C4-2B (cell line): ENCODE measurements at regions not wholly inside any gene's neighbourhood (a gene's known extent, or its start where the extent isn't known, plus 50 kb on each side); places are given as distances from the start of the nearest gene placed in this dataset.
A peak's percentile ranks its signal among the peaks of the same experiment; 100 is the strongest.
"Not testable (repeated sequence)": the region's sequence is repeated elsewhere in the genome, so short reads cannot be mapped to it uniquely, and the experiment has no call there.

Experiments
- H3K27ac ChIP-seq: fragments of 450-650 bp; 2 replicates; pipeline ENCODE4 v1.5.1; 2017
- TF ChIP-seq, protein P1 (sequence below): fragments of 450-650 bp; conservative IDR thresholded peaks from 2 replicates; pipeline ENCODE4 v1.5.1; 2017; ENCODE audit warnings: mild to moderate bottlenecking

DNA sequence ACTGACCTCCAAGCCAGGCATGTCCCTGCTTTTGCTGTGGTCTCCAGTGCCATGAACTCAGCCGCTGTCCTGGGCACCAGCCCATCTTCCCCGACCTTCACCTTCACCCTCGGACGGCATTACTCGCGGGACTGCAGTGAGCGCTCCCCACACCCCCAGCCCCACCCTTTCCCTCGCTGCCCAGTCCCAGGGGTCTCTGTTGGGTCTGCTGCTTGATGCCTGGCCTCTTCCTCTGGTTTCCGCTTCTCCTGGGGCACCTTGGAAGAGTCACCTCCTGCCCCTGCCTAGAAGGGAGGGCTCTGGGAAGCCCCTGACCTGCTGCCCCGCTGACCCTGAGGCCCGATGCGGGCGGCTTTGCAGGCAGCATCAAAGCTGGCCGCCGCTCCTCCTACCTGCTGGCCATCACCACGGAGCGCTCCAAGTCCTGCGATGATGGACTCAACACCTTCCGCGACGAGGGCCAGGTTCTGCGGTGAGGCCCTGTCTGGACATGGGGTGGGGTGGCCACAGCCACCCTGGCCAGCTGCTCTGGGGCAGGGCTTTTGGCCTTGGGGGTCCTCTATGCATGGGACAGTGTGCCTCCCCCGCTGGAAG is 102.3 kb downstream of the ZNF267 start:
- H3K27ac ChIP-seq, result not testable (repeated sequence)

- H3K27ac ChIP-seq, result not testable (repeated sequence)
These were observed 104.9 kb downstream of the ZNF267 start for GRCh38 chr16:31978463-31978862.

DNA sequence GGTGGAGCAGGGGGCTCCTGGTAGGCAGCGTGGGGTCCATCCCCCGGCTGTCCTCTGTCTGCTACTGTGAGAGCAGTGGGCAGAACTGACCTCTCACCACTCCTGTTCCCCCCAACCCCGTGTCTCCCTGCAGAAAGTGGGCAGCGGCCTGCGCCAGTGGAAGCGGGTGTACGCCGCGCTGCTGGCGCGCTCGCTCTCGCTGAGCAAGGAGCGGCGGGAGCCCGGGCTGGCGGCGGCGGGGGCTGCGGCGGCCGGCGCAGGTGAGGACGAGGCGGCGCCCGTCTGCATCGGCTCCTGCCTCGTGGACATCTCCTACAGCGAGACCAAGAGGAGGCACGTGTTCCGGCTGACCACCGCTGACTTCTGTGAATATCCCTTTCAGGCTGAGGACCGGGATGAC is 108.1 kb downstream of the ZNF267 start:
- H3K27ac ChIP-seq, result not testable (repeated sequence)

DNA sequence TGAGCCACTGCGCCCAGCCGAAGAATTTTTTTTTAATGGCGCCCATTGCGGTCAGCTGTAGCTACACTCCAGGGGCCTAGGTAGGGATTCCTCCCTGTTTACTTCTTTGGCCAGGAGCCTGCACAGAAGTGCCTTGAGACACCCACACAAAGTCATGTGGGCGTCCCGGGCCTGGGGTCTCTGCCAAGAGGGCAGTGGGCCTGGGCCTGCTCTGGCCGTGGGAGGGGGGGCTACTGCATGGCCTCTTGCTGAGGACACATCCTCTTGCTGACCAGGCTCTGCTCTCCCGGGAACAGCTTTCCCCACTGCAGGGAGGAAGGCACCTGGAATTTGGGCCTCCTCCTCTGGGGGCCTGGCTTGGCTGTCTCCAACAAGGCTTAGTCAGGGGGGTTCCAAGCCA is 109.4 kb downstream of the ZNF267 start:
- not testable (repeated sequence) for H3K27ac ChIP-seq

DNA sequence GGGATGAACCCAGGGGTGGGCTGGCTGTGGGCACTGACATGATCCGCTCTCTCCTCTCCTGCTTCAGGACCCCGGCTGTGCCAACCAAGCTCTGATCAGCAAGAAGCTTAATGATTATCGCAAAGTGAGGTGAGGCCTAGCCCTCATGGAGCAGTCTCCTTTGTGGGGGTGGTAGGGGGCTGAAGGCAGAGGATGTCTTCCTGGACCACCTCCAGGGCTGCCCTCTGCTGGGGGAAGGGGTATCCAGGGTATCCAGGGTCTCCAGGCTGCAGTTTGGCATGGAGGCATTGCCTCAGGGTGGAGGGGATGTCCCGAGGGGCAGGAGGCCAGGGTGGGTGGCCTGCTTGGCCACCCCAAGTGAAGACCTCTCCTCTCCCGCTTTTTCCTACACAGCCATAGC is 110.1 kb downstream of the ZNF267 start:
- not testable (repeated sequence) for H3K27ac ChIP-seq

DNA sequence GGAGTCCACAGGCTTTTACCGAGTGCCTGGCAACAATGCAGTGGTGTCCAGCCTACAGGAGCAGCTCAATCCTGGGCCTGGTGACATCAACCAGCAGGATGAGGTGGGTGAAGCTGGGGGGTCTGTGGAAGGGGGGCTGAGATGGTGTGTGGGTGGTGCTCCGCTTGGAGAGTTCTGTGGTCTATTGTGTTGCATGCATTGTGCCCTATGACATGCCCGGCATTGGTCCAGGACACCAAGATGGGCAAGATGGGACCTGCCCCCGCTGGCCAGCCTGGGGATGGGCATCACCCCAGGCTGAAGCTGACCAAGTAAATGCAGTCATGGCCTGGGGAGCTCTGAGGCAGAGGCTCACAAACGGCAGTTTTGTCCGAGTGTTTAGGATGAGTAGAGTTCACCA is 113.3 kb downstream of the ZNF267 start:
- not testable (repeated sequence) for H3K27ac ChIP-seq

DNA sequence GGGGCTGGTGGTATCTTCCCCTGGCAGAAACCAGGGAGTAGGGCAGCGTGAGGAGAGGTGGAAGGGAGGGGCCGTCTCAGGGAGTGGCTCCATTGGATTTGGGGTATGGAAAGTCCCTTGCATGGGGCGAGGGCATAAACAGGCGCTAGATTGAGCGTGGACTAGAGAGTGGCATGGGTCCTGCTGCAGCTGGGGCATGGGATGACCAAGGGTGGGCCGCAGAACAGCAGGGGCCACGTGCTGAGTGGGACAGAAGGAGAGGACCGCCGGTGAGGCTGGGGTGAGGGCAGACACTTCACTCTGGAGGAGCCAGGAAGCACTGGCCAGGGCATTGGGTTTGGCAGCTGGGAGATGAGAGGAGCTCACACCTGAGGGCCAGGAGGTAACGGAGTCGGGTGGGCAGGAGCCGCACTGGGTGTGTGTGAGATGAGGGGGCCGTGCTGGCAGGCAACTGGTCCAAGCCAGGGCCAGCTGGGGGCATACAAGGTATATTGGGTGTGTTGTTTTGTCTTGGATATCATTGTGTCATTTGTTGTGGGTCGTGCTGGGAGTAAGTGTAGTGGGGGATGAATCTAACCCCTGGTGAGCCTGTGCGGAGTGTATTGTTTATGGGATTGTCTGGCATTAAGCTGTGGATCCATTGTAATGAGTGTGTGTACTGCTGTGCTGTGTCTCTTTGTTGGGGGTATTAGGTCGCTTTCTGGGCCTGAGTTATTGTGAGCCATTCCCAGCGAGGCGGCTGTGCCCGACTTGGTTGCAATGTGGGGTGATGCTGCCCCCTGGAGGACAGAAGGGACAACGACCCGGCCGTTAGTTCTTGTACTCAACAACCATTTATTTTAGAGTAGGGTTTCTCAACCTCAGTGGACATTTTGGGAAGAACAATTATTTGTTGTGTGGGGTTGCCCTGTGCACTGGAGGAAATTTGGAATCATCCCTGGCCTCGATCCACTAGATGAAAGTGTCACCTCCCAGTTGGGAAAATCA is 115.3 kb downstream of the ZNF267 start:
- not testable (repeated sequence) for H3K27ac ChIP-seq

GRCh38 chr16:31990261-31990660 is 116.7 kb downstream of the ZNF267 start:
- H3K27ac ChIP-seq, result not testable (repeated sequence)

GRCh38 chr16:31990980-31991379 is 117.4 kb downstream of the ZNF267 start:
- not testable (repeated sequence) for H3K27ac ChIP-seq

DNA sequence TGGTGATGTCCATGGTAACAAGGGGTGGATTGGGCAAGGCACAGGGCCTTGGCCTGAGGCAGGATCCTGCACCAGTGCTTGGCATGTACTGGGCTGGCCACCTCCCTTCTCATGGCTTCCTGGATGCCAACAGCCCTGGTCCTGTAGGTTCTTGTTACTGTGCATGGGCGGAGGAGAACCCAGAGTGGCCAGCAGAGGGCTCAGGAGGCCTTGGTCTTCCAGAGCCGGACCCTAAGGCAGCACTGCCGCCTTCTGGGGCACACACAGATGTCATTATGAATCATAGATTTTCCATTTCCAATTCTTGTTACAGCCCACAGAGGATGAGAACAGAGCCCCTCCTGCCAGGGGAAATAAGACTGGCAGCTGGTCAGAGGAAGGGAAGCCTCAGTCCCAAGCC is 122.7 kb downstream of the ZNF267 start:
- TF ChIP-seq, protein P1, sequence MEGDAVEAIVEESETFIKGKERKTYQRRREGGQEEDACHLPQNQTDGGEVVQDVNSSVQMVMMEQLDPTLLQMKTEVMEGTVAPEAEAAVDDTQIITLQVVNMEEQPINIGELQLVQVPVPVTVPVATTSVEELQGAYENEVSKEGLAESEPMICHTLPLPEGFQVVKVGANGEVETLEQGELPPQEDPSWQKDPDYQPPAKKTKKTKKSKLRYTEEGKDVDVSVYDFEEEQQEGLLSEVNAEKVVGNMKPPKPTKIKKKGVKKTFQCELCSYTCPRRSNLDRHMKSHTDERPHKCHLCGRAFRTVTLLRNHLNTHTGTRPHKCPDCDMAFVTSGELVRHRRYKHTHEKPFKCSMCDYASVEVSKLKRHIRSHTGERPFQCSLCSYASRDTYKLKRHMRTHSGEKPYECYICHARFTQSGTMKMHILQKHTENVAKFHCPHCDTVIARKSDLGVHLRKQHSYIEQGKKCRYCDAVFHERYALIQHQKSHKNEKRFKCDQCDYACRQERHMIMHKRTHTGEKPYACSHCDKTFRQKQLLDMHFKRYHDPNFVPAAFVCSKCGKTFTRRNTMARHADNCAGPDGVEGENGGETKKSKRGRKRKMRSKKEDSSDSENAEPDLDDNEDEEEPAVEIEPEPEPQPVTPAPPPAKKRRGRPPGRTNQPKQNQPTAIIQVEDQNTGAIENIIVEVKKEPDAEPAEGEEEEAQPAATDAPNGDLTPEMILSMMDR, result peak; percentile 56
- H3K27ac ChIP-seq, result not testable (repeated sequence)

- H3K27ac ChIP-seq, result not testable (repeated sequence)
These were observed 128.9 kb downstream of the ZNF267 start for GRCh38 chr16:32002496-32002895.

DNA sequence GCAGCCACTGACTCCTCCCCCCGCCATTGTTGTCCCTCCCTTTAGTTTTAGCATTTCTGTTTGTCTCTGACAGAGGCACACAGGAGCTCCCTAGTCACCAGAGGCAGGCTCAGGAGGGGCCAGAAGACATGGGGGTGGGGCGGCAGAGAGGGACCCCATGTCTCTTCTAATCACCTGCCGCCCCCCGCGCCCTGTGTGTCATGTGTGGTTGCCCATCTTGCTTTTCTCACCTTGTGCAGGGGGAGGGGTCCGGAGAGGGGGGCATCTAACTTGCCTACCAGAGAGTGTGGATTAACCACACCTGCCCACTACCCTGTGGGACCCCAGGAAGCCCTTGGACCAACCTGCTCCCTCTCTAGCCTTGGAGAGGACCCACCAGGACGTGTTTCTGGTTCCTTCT is 130.2 kb downstream of the ZNF267 start:
- H3K27ac ChIP-seq, result not testable (repeated sequence)

GRCh38 chr16:32038783-32039496 is 165.3 kb downstream of the ZNF267 start:
- H3K27ac ChIP-seq, result not testable (repeated sequence)

- not testable (repeated sequence) for H3K27ac ChIP-seq
These were observed 166.3 kb downstream of the ZNF267 start for GRCh38 chr16:32039919-32040318.

DNA sequence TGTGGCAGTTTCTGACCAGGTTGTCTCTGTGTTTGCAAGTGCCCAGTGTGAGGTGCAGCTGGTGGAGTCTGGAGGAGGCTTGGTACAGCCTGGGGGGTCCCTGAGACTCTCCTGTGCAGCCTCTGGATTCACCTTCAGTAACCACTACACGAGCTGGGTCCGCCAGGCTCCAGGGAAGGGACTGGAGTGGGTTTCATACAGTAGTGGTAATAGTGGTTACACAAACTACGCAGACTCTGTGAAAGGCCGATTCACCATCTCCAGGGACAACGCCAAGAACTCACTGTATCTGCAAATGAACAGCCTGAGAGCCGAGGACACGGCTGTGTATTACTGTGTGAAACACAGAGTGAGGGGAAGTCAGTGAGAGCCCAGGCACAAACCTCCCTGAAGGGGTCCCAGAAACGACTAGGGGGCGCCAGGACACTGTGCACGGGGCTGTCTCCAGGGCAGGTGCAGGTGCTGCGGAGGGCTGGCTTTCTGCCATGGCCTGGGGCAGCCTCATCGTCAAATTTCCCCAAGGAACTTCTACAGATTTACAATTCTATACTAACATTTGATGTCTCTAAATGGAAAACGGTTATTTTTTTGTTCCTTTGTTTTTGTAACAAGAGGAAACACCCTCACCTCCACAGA is 187.0 kb upstream of the TP53TG3D start:
- TF ChIP-seq, protein P1, result peak; percentile 16

GRCh38 chr16:32071586-32071985 is 181.5 kb upstream of the TP53TG3D start:
- not testable (repeated sequence) for H3K27ac ChIP-seq

More for the DNA sequence above, 187.0 kb upstream of the TP53TG3D start:
- not testable (repeated sequence) for H3K27ac ChIP-seq

DNA sequence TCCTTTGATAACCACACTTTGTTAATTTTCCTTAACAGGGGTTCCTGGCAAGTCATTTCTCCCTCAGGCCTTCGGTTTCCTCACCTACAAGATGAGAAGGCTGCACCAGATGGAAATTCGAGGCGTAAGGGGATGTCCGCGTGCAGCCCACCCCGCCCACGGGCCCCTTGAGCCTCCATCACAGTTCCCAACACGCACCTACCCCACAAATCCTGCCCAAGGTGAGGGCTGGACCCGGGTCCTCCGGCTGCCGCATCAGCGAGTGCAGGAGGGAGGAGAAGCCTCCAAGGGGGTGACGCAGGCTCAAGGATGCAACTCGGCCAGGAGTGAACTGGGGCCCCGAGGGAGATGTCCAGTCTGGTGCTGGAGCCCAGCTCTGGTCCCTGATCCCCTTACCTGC is 169.2 kb upstream of the TP53TG3D start:
- H3K27ac ChIP-seq, result not testable (repeated sequence)

- H3K27ac ChIP-seq, result not testable (repeated sequence)
These were observed 168.3 kb upstream of the TP53TG3D start for GRCh38 chr16:32084656-32085401.
